H1 (cell line): ENCODE measurements at regions not wholly inside any gene's neighbourhood (a gene's known extent, or its start where the extent isn't known, plus 50 kb on each side); places are given as distances from the start of the nearest gene placed in this dataset.

Experiments
- CTCF ChIA-PET: fragments of 300-600 bp; sonication (Branson Sonifier 250); formaldehyde crosslinking; loops from one replicate; lab custom pipeline; 2021; ENCODE audit not compliant: partially characterized antibody; lab: Charles Lee
- POLR2A ChIA-PET: fragments of 300-600 bp; sonication (Branson Sonifier 250); formaldehyde crosslinking; loops from one replicate; lab custom pipeline; 2021; ENCODE audit warnings: inconsistent platforms; ENCODE audit not compliant: partially characterized antibody; lab: Charles Lee
- DNase-seq, 2 experiments: peaks; one replicate each; pipeline versions ENCODE4 v3.0.0 to v3.0.0-alpha.2; 2010 to 2022; ENCODE audit warnings: low spot score in 2 of 2, low read depth in 1 of 2, mixed read lengths in 1 of 2
- FAIRE-seq: peaks from 2 replicates; lab custom pipeline; 2011; peaks lifted over from hg19 to GRCh38; lab: Jason Lieb, UNC
- H2AFZ ChIP-seq: 2 replicates; pipeline ENCODE4 v1.8.1; 2012; ENCODE audit warnings: low read length, inconsistent platforms
- H2AK5ac ChIP-seq: 2 replicates; pipeline ENCODE4 v1.6.1; 2013; ENCODE audit warnings: low read depth, low read length
- H2BK120ac ChIP-seq: replicated peaks from 2 replicates; pipeline ENCODE3; 2013; ENCODE audit warnings: low read depth, low read length, inconsistent platforms
- H2BK12ac ChIP-seq: 2 replicates; pipeline ENCODE4 v1.6.1; 2013; ENCODE audit warnings: low read depth, low read length
- H2BK15ac ChIP-seq: 2 replicates; pipeline ENCODE4 v1.6.1; 2013; ENCODE audit warnings: low read length
- H2BK20ac ChIP-seq: 2 replicates; pipeline ENCODE4 v1.6.1; 2013; ENCODE audit warnings: low read length
- H2BK5ac ChIP-seq: 2 replicates; pipeline ENCODE4 v1.6.1; 2013; ENCODE audit warnings: low read depth, low read length
- H3K14ac ChIP-seq: 2 replicates; pipeline ENCODE4 v1.6.1; 2013; ENCODE audit warnings: inconsistent platforms; ENCODE audit not compliant: insufficient read length
- H3K18ac ChIP-seq: 2 replicates; pipeline ENCODE4 v1.6.1; 2013; ENCODE audit warnings: low read length; ENCODE audit errors: extremely low read depth
- H3K23ac ChIP-seq: 2 replicates; pipeline ENCODE4 v1.6.1; 2013; ENCODE audit warnings: inconsistent platforms; ENCODE audit not compliant: insufficient read length
- H3K23me2 ChIP-seq: 2 replicates; pipeline ENCODE4 v1.6.1; 2013; ENCODE audit warnings: low read depth, low read length
- H3K27ac ChIP-seq: 2 replicates; pipeline ENCODE4 v1.6.1; 2011; ENCODE audit warnings: low read depth, low read length, inconsistent platforms
- H3K27me3 ChIP-seq, 4 experiments: replicated peaks in 1 of 4; 1 replicate in 1 of 4; 2 replicates in 3 of 4; pipeline versions ENCODE4 v1.6.1 to v1.8.1; 2011 to 2013; ENCODE audit warnings: low read length in 3 of 4, mild to moderate bottlenecking in 3 of 4, inconsistent platforms in 2 of 4, mixed read lengths in 2 of 4, moderate library complexity in 1 of 4; ENCODE audit not compliant: control insufficient read depth in 3 of 4, insufficient read depth in 3 of 4; ENCODE audit errors: extremely low read depth in 1 of 4
- H3K36me3 ChIP-seq, 4 experiments: 2 replicates each; pipeline versions ENCODE4 v1.6.1 to v1.8.1; 2011 to 2013; ENCODE audit warnings: mild to moderate bottlenecking in 4 of 4, low read length in 3 of 4, moderate library complexity in 2 of 4, control low read depth in 1 of 4, inconsistent platforms in 1 of 4; ENCODE audit not compliant: insufficient read depth in 4 of 4, control insufficient read depth in 2 of 4
- H3K4ac ChIP-seq: replicated peaks from 2 replicates; pipeline ENCODE3; 2013; ENCODE audit warnings: low read length, low read depth, mixed read lengths, inconsistent platforms; ENCODE audit not compliant: insufficient read length
- H3K4me1 ChIP-seq, 4 experiments: replicated peaks in 1 of 4; 1 replicate in 1 of 4; 2 replicates in 3 of 4; pipeline versions ENCODE4 v1.6.1 to v1.8.1; 2011 to 2013; ENCODE audit warnings: low read length in 3 of 4, inconsistent platforms in 2 of 4, mixed read lengths in 1 of 4; ENCODE audit not compliant: insufficient read depth in 4 of 4, control insufficient read depth in 3 of 4
- H3K4me2 ChIP-seq, 2 experiments: 2 replicates each; pipeline versions ENCODE4 v1.6.1 to v1.8.1; 2011 to 2013; ENCODE audit warnings: low read depth in 2 of 2, low read length in 2 of 2, control low read depth in 1 of 2, inconsistent platforms in 1 of 2, mild to moderate bottlenecking in 1 of 2; ENCODE audit not compliant: insufficient read depth in 1 of 2
- H3K4me3 ChIP-seq, 4 experiments: fragments of 200-600, 300-600 bp in 1 of 4; sonication (generic), shearing (Covaris generic), sonication (Bioruptor Twin) in 1 of 4; 2 replicates each; pipeline versions ENCODE4 v1.5.1 to v1.8.1; 2011 to 2016; ENCODE audit warnings: low read length in 4 of 4, low read depth in 3 of 4, control low read depth in 2 of 4, inconsistent platforms in 2 of 4, mild to moderate bottlenecking in 2 of 4, mixed read lengths in 1 of 4, moderate library complexity in 1 of 4; ENCODE audit not compliant: insufficient read depth in 2 of 4; ENCODE audit errors: extremely low read depth in 1 of 4
- H3K56ac ChIP-seq: replicated peaks from 2 replicates; pipeline ENCODE3; 2013; ENCODE audit warnings: low read depth, mild to moderate bottlenecking, mixed read lengths, low read length, inconsistent platforms; ENCODE audit not compliant: insufficient read length
- H3K79me1 ChIP-seq: 2 replicates; pipeline ENCODE4 v1.6.1; 2013; ENCODE audit warnings: low read depth, low read length, control low read depth
- H3K79me2 ChIP-seq, 2 experiments: 2 replicates each; pipeline versions ENCODE4 v1.6.1 to v1.8.1; 2012 to 2013; ENCODE audit warnings: low read length in 2 of 2, mild to moderate bottlenecking in 2 of 2, inconsistent platforms in 1 of 2; ENCODE audit not compliant: insufficient read depth in 2 of 2, control insufficient read depth in 1 of 2
- H3K9ac ChIP-seq, 4 experiments: replicated peaks in 1 of 4; 1 replicate in 1 of 4; 2 replicates in 3 of 4; pipeline versions ENCODE4 v1.6.1 to v1.8.1; 2011 to 2013; ENCODE audit warnings: low read depth in 3 of 4, low read length in 3 of 4, control low read depth in 2 of 4, mild to moderate bottlenecking in 2 of 4, moderate library complexity in 2 of 4, inconsistent platforms in 1 of 4; ENCODE audit errors: extremely low read depth in 1 of 4
- H3K9me3 ChIP-seq, 2 experiments: 2 replicates each; pipeline versions ENCODE4 v1.6.1 to v1.8.1; 2012 to 2013; ENCODE audit warnings: mild to moderate bottlenecking in 2 of 2, moderate library complexity in 2 of 2, control low read depth in 1 of 2, inconsistent platforms in 1 of 2, low read depth in 1 of 2, low read length in 1 of 2, mixed read lengths in 1 of 2; ENCODE audit not compliant: insufficient read depth in 2 of 2
- H4K20me1 ChIP-seq, 2 experiments: replicated peaks in 1 of 2; 2 replicates each; pipeline versions ENCODE3 to v1.8.1; 2011 to 2013; ENCODE audit warnings: inconsistent platforms in 2 of 2, low read length in 2 of 2, mild to moderate bottlenecking in 1 of 2; ENCODE audit not compliant: insufficient read depth in 2 of 2, control insufficient read depth in 1 of 2
- H4K5ac ChIP-seq: 2 replicates; pipeline ENCODE4 v1.6.1; 2013; ENCODE audit warnings: low read length, low read depth, mixed read lengths, inconsistent platforms; ENCODE audit not compliant: insufficient read length
- H4K8ac ChIP-seq: 2 replicates; pipeline ENCODE4 v1.8.0; 2013; ENCODE audit warnings: mild to moderate bottlenecking, moderate library complexity, low read length, inconsistent platforms; ENCODE audit not compliant: insufficient read depth; ENCODE audit errors: extremely low read depth
- H4K91ac ChIP-seq: replicated peaks from 2 replicates; pipeline ENCODE3; 2013; ENCODE audit warnings: low read length, mixed read lengths, inconsistent platforms; ENCODE audit not compliant: insufficient read length
- CHD1 ChIP-seq: IDR thresholded peaks from 2 replicates; pipeline ENCODE4 v1.6.1; 2012; ENCODE audit warnings: low read depth, low read length, improper control_type of control experiment
- WGBS, 2 experiments: shearing (Covaris generic) in 1 of 2; methylation state at CpG; one replicate each; pipeline versions ENCODE4 v1.1.6 to v1.1.7; 2013 to 2015; ENCODE audit warnings: low lambda C conversion rate in 2 of 2, mixed read lengths in 2 of 2, inconsistent platforms in 1 of 2, low coverage in 1 of 2, missing lambda C conversion rate in 1 of 2; ENCODE audit not compliant: insufficient replicate concordance in 2 of 2, insufficient coverage in 1 of 2, insufficient read length in 1 of 2; ENCODE audit errors: extremely low coverage in 1 of 2, missing lambda C conversion rate in 1 of 2; 5-methylcytosine and 5-hydroxymethylcytosine counted together

DNA sequence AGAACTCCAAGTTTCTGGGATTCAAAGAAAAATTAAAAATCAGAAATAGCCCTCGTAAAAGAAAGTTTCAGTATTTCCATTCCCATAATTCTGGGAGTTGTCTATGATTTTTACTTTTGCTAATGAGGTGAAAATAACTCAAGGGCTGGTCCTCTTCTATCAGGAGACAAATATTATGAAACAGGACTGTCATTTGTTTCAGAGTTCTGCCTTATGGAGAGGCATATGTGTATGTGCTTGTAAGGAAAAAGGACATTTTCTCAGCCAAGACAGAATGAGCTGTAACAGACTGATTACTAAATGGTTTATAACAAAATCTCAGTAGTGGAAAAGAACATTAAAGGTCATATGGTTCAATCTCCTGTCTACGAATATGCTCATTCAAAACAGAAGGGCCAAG, 59.0 kb upstream of the TAB3 start:
- Histone ChIP-seq H3K4me3 (no peak overlapping the region), H3K79me2 (no peaks in the 10 kb centered on the region), H3K23ac (no peak overlapping the region), H2BK12ac (no peak overlapping the region), H4K5ac (no peak overlapping the region), H3K79me1 (no peaks in the 10 kb centered on the region), H3K23me2 (no peaks in the 10 kb centered on the region), H4K91ac (no peak overlapping the region), H3K36me3 (no peaks in the 10 kb centered on the region), H2BK15ac (no peak overlapping the region), H3K14ac (no peak overlapping the region), H3K4me2 (no peak overlapping the region), H3K56ac (no peak overlapping the region), H3K27me3 (no peaks in the 10 kb centered on the region), H4K8ac (no peak overlapping the region), H2BK120ac (no peak overlapping the region), H2BK5ac (no peak overlapping the region), H3K9ac (no peak overlapping the region), H3K4ac (no peak overlapping the region), H3K27ac (no peak overlapping the region), H3K4me1 (no peaks in the 10 kb centered on the region), H2BK20ac (no peak overlapping the region), H3K18ac (no peak overlapping the region), H4K20me1 (no peaks in the 10 kb centered on the region), H2AFZ (no peak overlapping the region), H3K9me3 (no peaks in the 10 kb centered on the region; a peak in 1 of 4 replicates), H2AK5ac (no peak overlapping the region)
- WGBS, 2 experiments, result 100% methylated on average over 2 of the region's 2 CpGs; no CpG with 5 or more reads in 1 of the 2 experiments
- DNase-seq (no peak), FAIRE-seq (no peak)
- ChIA-PET POLR2A (no interaction called here), CTCF (no interaction called here)
- TF ChIP-seq CHD1, result no peak
